Smooth muscle cell of the brain vasculature (primary cell): ENCODE measurements at regions not wholly inside any gene's neighbourhood (a gene's known extent, or its start where the extent isn't known, plus 50 kb on each side); places are given as distances from the start of the nearest gene placed in this dataset.

ENCODE experiments used
- DNase-seq: peaks from one replicate; pipeline ENCODE4 v3.0.0-alpha.2; 2012; ENCODE audit warnings: low read depth, low spot score

DNA sequence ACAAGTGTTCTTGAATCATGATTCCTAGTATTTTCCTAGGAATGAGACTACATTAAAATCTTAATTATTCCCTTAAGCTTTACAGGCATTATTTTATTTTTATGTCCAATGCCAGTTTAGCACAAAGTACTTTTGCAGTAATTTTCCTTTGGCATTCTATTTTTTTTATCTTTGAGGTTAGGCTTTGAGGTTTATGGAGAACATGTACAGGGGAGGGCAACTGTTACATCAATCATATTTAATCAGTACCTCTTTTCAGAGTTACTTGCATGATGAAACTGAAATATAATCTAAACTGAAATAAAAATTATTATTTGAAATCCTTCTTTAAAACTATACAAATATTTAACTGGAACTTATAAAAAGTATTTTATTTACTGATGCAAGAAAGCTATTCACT lies 118.2 kb upstream of the MPDZ start:
- no peak for DNase-seq

DNA sequence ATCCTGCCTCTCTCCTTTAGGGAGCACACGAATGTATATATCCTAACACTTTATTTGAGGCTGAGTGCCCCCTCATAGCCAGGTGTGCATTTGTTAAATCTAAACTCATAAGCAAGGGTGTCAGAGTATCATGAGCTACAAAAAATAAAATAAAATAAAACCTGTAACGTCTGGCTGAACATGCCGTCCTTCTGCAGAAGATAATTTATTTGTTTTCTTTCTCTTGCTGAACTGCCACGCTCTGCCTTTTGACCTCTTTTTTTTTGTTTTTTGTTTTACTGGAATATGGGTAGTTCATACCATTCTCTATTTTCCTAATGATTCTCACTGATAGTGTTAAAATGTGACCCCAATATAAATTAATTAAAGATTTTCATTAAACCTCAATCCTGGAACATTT lies 117.7 kb upstream of the MPDZ start:
- no peak for DNase-seq

DNA sequence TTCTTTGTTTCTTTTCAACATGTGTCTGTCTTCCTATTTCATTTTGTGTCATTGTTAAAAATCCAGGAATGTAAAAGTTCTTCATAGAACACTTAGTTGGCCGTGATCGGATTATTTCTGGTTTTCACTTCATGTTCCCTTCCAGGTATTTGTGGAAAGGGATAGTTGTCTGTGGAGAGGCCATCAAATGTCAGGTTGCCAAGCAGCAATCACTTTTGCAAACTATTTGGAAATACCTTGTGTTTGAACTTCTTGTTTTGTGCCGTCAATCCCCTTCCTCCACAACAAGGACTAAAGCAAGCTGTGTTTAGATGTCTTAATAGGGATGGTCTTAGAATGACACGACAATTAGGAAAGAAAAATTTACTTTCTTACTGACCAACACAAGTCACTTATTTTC lies 116.9 kb upstream of the MPDZ start:
- DNase-seq = no peak

DNA sequence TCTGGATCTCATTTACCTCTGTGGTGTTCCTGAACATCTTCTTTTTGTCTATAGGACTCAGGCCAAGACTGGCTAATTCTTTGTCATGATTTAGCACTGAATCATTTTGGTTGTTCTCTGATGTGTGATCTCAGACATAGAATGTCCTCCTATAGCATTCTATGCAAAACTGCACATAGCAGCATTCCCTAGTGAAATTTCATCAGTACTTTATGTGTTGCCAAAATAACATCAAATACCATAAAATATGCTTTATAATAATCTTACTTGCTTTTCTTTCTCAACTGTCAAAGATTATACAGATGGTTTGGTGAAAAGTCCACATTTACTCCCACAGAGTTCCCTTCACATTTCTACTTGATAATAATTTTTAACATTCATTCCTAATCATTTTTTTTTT lies 115.7 kb upstream of the MPDZ start:
- DNase-seq = no peak

DNA sequence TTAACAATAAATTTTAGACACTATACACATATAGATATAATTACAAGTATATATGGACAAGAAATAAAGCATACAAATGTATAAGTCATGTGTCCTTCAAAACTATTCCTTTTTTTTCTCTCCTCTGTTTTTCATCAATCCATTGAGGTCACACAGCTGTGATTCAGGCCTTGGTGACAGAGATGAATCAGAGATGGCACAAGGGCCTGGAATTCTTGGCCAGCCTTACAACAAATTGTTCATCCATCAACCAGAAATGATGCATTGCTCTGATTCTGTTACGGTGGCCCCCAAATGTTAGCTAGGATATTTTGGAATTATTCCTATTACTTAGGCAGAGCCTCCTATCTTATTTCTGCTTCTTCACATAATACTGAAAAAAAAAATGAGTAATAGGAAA lies 108.7 kb upstream of the MPDZ start:
- DNase-seq = no peak

DNA sequence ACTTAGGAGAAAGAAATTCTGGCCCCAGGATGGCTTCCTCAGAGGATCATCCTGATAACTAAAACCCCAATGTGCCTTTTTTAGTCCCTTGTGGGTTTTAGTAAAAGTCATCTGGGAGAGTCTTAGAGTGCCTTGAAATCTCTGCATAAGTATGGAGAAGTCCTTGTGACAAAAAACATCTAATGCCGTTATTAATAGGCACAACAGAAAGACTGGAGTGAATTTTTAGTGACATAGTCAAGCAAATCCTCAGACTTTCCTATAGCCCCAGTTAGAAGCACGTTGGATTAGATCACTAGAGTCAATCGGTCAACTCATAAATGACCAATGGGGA lies 108.2 kb upstream of the MPDZ start:
- DNase-seq = no peak

DNA sequence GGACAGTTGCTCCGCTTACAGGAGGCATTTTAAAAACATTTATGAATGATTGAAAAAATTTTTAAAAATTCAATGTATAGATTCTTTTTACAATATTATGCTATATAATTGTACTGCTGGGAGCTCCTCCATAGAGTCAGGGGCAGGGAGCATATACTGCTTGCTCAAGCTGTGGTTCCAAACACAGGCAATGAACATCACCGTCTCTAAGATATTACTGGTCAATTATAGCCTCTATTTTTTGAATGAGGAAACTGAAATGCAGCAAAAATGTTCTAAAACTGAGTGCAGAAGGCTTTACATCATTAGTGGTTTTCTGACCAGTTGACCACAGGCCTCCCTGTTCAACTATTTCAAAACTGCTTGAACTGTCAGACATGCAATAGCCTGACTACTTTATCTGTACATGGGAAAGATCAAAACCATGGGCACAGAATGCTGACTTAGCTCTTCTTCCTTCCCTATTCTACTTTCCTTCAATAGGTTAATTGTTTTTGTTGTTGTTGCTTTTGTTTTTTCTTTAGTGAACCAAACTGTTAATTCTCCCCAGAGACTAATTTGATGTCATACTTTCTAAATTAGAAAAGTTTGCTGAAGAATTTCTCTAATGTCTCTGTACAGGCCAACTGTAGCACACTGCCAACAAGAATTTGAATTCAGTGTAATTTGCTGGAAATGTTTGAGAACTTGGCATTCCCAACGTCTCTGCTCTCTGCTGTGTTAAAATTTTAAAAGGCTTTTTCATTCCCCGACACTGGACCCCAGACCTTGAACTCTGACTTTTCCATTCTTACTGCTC lies 107.6 kb upstream of the MPDZ start:
- no peak for DNase-seq

DNA sequence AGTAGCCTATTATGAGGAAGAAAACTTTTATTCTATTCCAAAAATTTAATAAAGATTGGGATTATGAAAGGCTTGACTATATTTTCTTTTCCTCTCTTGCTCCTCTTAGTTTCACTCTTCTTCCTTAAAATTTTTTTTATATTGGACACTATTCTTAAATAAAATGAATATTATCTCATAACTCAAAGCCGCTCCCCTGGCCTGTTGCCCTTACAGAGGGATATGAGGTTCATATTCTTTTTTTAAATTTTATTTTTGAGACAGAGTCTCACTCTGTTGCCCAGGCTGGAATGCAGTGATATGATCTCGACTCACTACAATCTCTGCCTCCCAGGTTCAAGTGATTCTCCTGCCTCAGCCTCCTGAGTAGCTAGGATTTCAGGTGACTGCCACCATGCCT lies 106.8 kb upstream of the MPDZ start:
- DNase-seq = no peak

DNA sequence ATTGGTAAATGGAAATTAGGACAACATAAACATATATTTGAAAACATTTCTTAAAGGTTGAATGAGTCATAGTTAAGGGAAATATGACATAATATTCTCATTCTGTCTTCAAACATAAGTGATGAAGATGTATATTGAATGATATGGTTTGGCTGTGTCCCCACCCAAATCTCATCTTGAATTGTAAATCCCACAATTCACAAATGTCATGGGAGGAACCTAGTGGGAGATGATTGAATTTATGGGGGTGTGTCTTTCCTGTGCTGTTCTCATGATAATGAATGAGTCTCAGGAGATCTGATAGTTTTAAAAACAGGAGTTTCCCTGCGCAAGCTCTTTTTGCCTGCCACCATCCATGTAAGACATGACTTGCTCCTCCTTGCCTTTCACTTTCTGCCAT lies 104.4 kb upstream of the MPDZ start:
- no peak for DNase-seq

DNA sequence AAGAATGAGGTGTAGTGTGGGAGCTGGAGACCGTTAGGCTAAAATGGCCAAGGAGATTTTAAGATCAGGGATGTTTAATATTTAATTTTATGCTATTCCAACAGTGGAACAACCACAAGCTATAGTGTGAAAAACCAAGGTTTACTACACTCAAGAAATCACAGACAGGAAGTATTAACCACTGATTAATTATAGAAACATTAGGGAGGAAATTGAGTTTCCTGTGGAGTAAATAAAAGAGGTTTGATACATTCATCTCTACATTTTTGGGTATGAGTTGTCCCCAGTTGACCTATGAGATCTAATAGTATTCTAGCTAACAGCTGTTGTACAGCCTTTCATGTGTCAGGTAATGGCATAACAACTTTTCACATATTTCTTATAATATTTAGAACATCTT lies 103.7 kb upstream of the MPDZ start:
- DNase-seq = no peak

DNA sequence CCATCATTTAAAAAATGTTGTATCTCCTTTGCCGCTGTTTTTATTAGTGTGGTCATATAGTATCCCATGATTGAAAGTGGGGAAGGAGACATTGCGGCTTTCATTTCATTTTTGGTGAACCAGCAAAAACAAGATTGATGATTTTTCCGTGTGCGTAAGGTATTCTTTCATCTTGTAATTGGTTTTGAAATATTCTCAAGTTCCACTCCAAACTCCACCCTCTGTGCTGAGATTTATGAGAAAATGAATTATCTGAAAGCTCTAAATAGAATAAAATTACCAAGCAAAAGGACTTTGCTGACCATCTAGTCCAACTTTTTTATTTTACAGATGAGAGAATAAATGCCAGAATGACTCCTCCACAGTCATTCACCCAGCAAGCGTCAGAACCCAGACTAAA lies 103.1 kb upstream of the MPDZ start:
- DNase-seq = no peak

DNA sequence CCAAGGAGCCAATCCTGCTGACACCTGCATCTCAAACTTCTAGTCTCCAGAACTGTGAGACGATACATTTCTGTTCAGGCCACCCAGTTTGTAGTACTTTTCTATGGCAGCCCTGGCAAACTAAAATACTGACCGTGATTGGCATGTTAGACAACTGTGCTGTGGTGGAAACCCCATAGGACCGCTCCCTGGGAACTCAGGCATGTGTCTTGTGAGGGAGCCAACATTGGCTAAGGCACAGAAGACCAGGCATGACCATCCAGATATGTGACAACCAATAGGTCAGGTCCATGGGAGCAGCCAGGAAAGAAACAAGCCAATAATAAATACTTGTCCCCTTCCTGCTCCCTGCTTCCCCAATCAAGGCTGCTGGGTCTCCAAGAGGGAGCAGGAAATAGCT lies 101.4 kb upstream of the MPDZ start:
- no peak for DNase-seq

DNA sequence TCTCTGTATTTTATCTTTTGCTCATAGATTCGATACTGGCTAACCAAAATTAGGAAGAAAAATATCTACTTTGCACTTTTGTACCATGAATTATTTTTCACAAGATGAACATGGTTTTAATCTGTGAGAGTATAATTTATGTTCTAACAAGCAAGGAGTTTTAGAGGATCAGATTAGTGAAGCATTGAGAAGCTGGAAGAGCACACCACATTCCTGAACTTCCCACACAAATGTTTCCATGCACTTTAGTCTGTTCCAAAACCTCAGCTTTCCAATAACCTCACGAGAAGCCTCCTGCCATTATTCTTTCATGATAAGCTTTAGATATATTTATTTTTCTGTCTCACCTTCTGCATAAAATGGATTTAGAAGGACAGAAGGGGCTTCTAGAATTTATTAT lies 98.7 kb upstream of the MPDZ start:
- no peak for DNase-seq

DNA sequence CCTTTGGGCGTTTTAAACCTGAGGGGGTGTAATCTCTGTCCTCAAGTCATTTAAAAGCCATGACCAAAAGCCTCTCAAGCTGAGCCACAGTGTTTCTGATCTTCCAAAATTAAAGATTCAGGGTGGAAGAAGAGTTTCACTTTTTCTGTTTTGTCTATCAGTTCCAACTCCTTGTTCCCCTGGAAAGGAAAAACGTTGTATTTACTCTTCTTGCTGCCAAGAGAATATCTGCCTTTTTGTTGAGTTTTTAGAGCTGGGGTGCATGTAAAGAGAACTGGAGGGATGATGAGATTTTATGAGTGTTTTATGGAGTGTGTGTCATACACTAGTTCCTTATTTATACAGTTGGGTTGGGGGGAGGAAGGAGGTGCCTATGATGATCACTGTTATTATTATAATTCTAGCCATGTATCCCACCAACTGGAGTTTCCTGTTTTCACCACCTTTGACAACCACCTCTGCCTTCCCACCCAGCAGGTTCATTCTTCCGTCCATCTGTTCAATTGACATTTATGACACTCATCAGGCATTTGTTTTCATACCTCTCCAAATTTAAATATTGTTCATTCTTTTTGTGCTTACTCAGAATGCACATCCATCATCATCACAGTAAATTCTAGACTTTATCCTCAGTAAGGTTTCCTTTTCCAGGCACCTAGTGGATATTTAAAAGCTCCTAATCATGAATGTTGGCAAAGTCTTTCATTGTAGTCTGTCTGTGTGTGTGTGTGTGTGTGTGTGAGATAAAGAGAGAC lies 97.9 kb upstream of the MPDZ start:
- no peak for DNase-seq

DNA sequence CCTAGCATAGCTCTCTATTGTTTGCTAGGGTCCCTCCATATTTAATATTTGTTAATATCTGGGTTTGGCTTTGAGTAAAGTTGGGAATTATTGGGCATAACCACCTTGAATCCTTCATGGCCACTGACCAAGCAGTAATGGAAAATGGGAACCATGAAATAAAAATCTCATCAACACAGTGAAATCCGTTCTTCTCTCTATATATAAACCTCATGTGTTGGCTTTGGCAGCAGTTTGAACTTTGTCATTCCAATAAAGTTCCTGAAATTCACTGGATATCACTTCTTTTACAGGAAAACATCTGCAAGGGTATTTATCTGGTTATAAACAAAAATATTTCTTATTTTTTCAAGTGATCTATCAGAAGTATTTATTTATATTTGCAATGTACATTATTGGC lies 93.0 kb upstream of the MPDZ start:
- no peak for DNase-seq

DNA sequence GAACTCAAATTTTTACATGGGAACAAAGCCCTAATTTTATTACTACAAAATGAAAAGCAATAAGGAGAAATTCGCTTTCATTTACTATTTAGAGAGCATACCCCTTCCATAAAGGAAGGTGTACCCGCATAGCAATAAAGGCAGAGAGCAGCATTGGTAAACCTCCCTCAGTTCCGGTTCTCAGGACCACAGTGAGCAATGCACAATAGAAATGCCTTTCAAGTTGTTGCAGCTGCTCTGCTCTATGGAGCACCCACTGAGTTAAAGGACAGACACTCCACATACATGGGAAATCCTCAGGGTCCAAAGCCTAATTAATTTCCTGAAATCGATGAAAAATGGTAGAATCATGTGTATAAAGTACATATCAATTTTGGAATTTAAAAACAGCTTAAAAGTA lies 89.9 kb upstream of the MPDZ start:
- DNase-seq = no peak

DNA sequence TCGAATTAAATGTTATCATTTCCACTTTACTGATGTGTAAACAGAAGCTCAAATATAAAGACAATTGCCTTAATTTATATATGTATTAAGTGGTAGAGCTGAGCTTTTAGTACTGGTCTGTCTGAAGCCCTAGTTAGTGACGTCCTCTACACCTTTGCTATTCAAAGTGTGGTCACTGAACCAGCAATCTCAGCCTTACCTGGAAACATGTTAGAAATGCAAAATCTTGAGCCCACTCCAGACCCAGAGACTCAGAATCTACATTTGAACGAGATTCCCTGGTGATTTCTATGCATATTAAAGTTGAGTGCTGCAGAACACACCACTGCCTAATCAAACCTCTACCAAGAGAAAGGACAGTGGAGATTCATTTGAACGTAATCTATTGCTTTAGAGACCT lies 88.3 kb upstream of the MPDZ start:
- no peak for DNase-seq

DNA sequence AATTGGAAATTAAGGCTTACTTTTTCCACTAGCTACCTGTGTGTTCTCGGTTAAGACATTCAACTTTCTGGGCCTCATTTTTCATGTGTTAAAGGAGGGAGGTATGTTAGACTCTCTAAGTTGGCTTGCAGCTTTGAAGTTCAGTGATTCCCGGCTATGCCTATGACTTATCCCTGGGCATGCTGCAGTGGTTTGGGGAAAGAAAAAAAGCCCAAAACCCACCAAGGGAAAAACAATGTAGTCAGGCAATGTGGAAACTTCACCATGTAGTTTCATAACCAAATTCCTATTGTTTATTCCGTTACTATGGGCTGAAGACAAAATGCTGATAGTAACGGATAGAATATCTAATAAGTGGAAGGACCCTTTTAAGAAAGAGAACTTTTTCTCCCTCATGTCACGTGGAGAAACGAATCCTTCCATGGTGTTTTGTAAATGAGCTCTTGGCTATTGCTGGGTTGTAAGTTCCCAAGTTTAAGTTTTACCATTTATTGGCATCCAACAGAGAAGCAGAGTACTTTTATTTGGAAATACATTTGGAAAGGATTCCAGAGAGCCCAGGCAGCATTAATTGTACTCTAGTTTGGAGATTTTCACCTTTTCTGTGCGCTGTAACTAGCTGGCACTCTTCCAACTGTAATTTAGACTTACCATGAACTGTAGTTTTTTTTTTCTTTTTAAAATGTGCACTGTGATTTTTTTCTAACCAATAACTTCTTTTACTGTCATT lies 84.9 kb upstream of the MPDZ start:
- DNase-seq = no peak

DNA sequence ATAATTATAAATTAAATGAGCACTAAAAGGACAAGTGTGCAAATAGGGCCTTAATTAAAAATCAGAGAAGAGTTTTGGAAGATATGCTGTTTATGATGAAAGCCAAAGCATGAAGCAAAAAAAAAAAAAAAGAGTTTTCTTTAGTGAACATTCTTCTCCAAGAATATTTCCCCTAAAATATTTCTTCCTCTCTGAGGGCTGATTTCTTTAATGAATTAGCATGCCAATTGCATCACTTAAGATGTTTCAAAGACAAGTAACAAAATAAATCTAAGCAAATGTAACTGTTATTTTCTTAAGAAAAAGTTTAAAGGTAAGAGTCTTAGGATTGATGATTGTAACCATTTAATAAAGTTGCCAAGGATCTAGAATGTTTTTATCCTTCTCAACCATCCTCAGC lies 81.6 kb upstream of the MPDZ start:
- no peak for DNase-seq

DNA sequence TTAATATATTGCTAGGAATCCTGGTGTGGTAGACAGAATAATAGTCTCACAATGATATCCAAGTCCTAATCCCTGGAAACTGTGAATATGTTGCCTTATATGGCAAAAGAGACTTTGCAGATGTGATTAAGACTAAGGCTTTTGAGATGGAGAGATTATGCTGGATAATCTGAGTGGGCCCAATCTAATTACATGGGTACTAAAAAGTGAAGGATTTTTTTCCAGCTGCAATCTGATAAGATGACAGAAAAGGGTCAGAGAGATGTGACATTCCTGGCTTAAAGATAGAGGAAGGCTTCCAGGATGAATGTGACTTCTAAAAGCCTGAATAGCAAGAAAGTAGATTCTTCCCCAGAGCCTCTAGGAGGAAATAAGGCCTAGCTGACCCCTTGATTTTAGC lies 80.7 kb upstream of the MPDZ start:
- no peak for DNase-seq

DNA sequence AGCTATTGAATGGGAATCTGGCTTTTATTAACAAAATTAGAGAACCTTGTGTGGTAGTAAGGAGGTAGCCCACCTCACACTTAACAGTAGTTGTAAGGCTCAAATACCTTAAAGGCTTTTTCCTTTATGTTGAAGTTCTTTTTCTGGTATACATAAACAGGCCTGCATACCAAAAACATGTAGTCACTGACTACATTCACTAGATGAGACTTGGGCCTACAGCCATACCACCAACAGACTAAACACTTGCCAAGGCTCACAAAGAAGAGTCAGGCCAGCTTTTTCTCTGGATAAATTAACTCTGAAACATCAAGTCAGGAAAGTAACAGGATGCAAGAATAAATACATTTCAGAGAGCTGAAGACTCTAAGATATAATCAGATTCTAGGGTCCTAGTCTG lies 78.6 kb upstream of the MPDZ start:
- peak; percentile 20 for DNase-seq

DNA sequence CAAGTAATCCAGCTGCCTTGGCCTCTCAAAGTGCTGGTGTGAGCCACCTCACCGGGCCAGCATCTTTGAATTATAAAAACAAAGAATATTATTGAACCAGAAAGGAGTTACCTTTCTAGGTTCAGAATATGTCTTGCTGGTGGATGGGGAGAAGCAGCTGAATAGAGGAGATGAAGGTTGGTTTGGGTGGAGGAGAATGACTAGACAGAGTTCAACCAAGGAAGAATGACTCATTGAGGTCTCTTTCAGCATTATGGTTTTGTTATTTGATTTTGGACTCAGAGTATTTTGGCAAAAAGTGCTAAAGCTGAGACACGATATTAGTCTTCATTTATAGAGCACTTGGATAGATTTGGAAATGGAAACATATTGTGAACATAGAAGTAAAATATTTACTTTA lies 75.2 kb upstream of the MPDZ start:
- DNase-seq = no peak

DNA sequence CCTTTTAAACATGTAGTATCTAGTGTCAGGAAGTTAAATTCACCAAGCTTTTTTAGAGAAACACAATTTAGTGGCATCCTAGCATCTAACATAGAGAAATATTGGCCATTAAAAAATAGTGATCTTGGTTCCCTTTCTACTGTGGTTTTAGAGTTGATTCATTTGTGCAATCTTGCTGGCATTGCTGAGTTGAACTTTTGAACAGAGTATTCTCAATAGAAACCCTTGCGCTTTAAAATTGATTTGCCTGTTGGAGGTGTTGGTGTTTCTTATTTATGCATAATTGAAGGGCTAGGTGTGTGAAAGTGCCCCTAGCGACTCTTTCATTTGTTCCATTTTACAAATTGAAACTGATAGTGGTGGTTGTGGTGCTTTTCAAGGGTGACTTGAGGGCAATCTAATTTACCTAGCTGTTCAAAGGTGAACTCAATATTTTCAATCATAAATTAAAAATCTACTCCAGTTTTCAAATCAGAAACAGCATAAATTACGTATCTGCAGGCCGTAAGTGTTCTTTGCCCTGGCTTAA lies 73.0 kb upstream of the MPDZ start:
- DNase-seq = no peak
